ENCODE measurements at regions not wholly inside any gene's neighbourhood (a gene's known extent, or its start where the extent isn't known, plus 50 kb on each side); places are given as distances from the start of the nearest gene placed in this dataset.
"Not testable (repeated sequence)": the region's sequence is repeated elsewhere in the genome, so short reads cannot be mapped to it uniquely, and the experiment has no call there.

DNA sequence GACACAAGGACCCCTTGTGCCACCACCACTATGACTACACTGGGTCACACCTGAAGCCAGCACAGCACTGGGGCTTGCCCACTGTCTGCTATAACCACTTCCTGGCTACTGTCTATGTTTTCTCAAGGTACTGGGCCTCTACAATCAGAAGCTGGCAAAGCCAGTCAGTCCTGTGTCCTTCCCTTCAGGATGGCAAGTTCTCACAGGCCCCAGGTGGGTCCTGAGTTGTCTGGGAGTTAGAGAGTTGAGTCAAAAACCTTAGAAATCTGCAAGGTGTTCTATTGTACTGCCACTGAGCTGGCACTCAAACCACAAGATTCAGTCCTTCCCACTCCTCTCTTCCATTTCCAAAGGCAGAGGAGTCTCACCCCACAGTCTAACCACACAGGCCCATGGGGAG, 705.5 kb downstream of the IPMK start:
- Histone ChIP-seq H3K27me3 (ENCODE audit: insufficient read depth) (no peaks in the 10 kb centered on the region), H3K79me2 (replicated peaks; ENCODE audit: insufficient read depth) (no peaks in the 10 kb centered on the region), H3K9me2 (ENCODE audit: insufficient read depth) (peaks cover 9% of the 10 kb centered on the region; the same call in 1 of the 2 replicates), H3K4me3 (no peak overlapping the region), H4K20me1 (replicated peaks; ENCODE audit: insufficient read depth) (no peaks in the 10 kb centered on the region), H3K36me3 (ENCODE audit: insufficient read depth) (no peaks in the 10 kb centered on the region), H3F3A (replicated peaks; ENCODE audit: low read depth) (no peaks in the 10 kb centered on the region), H3K4me2 (no peak overlapping the region), H3K4me1 (ENCODE audit: insufficient read depth) (no peaks in the 10 kb centered on the region), H3K27ac (ENCODE audit: low read depth) (no peak overlapping the region), H2AFZ (no peak overlapping the region)
- H3K36me3 Mint-ChIP-seq (ENCODE audit: low read depth): no peaks in the 10 kb centered on the region
- H3K9me3 Mint-ChIP-seq: peaks cover 5% of the 10 kb centered on the region
- no peak overlapping the region for H3K27ac Mint-ChIP-seq
- H3K4me1 Mint-ChIP-seq: no peaks in the 10 kb centered on the region
- H3K27me3 Mint-ChIP-seq (ENCODE audit: insufficient read depth, low read depth, poor library complexity): peaks cover 2% of the 10 kb centered on the region
- DNase-seq (ENCODE audit: low spot score) (no peak), ATAC-seq (no peak)
- TF ChIP-seq CREB1 (CRISPR knock-in tag; IDR thresholded peaks at IDR 0.05; ENCODE audit: low read depth) (no peak), JUNB (IDR thresholded peaks at IDR 0.05; ENCODE audit: unreplicated experiment) (no peak), EZH2 (IDR thresholded peaks at IDR 0.05; ENCODE audit: low read depth, unreplicated experiment) (no peak), EZH2phosphoT487 (IDR thresholded peaks at IDR 0.05; ENCODE audit: unreplicated experiment) (no peak), STAT1 (IDR thresholded peaks at IDR 0.05; ENCODE audit: unreplicated experiment) (no peak), ZNF331 (CRISPR knock-in tag; IDR thresholded peaks at IDR 0.05; ENCODE audit: low read depth) (no peak), NANOG (IDR thresholded peaks at IDR 0.05; ENCODE audit: borderline replicate concordance) (no peak), ZNF114 (CRISPR knock-in tag; IDR thresholded peaks at IDR 0.05) (no peak)
- TF ChIP-seq, protein P1, sequence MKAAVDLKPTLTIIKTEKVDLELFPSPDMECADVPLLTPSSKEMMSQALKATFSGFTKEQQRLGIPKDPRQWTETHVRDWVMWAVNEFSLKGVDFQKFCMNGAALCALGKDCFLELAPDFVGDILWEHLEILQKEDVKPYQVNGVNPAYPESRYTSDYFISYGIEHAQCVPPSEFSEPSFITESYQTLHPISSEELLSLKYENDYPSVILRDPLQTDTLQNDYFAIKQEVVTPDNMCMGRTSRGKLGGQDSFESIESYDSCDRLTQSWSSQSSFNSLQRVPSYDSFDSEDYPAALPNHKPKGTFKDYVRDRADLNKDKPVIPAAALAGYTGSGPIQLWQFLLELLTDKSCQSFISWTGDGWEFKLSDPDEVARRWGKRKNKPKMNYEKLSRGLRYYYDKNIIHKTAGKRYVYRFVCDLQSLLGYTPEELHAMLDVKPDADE (IDR thresholded peaks at IDR 0.05): no peak
- no peak overlapping the region for H3K4me3 Mint-ChIP-seq

DNA sequence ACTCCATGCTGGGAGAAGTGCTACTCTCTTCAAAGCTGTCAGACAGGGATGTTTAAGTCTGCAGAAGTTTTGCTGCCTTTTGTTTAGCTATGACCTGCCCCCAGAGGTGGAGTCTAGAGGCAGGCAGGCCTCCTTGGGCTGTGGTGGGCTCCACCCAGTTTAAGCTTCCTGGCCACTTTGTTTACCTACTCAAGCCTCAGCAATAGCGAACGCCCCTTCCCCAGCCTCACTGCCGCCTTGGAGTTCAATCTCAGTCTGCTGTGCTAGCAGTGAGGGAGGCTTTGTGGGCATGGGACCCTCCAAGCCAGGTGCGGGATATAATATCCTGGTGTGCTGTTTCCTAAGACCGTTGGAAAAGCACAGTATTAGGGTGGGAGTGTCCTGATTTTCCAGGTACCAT, 715.9 kb downstream of the IPMK start:
- H3K27ac Mint-ChIP-seq; DNase-seq (ENCODE audit: low spot score); H3K79me2 ChIP-seq (replicated peaks; ENCODE audit: insufficient read depth); H4K20me1 ChIP-seq (replicated peaks; ENCODE audit: insufficient read depth); H3K27ac ChIP-seq (ENCODE audit: low read depth); H3K27me3 Mint-ChIP-seq (ENCODE audit: insufficient read depth, low read depth, poor library complexity); H3K27me3 ChIP-seq (ENCODE audit: insufficient read depth); H3K9me2 ChIP-seq (ENCODE audit: insufficient read depth); H3K4me1 Mint-ChIP-seq; H3K36me3 ChIP-seq (ENCODE audit: insufficient read depth); H2AFZ ChIP-seq; H3K4me3 Mint-ChIP-seq; ATAC-seq; H3F3A ChIP-seq (replicated peaks; ENCODE audit: low read depth); H3K4me1 ChIP-seq (ENCODE audit: insufficient read depth); H3K4me3 ChIP-seq; H3K4me2 ChIP-seq: not testable (repeated sequence)
- peaks cover 36% of the 10 kb centered on the region for H3K9me3 Mint-ChIP-seq
- H3K36me3 Mint-ChIP-seq (ENCODE audit: low read depth): peaks cover 12% of the 10 kb centered on the region; the same call in 2 of the 3 replicates

DNA sequence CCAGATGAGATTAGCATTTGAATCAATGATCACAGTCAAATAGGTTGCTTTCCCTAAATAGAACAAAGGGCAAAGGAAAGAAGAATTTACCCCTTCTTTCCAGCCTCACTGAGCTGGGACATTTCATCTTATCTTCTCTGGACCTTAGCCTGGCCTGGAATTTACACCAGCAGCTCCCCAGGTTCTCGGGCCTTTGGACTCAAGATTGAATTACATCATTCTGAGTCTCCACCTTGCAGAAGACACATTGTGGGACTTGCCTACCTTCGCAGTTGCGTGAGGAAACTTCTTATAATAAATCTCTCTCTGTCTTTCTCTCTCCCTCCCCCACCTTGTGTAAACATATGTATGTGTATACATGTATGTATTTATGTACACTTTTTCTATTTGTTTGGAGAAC, 732.4 kb downstream of the IPMK start:
- Histone ChIP-seq H3K9me2 (ENCODE audit: insufficient read depth) (no peaks in the 10 kb centered on the region), H2AFZ (peak overlapping the region; percentile 69; the same call in 1 of the 2 replicates), H3K79me2 (replicated peaks; ENCODE audit: insufficient read depth) (no peaks in the 10 kb centered on the region), H3K27ac (ENCODE audit: low read depth) (no peak overlapping the region), H3K27me3 (ENCODE audit: insufficient read depth) (no peaks in the 10 kb centered on the region), H3K36me3 (ENCODE audit: insufficient read depth) (no peaks in the 10 kb centered on the region), H3F3A (replicated peaks; ENCODE audit: low read depth) (no peaks in the 10 kb centered on the region), H3K4me1 (ENCODE audit: insufficient read depth) (no peaks in the 10 kb centered on the region), H3K4me2 (no peak overlapping the region), H3K4me3 (no peak overlapping the region), H4K20me1 (replicated peaks; ENCODE audit: insufficient read depth) (no peaks in the 10 kb centered on the region)
- no peak for ATAC-seq
- TF ChIP-seq, protein P2, sequence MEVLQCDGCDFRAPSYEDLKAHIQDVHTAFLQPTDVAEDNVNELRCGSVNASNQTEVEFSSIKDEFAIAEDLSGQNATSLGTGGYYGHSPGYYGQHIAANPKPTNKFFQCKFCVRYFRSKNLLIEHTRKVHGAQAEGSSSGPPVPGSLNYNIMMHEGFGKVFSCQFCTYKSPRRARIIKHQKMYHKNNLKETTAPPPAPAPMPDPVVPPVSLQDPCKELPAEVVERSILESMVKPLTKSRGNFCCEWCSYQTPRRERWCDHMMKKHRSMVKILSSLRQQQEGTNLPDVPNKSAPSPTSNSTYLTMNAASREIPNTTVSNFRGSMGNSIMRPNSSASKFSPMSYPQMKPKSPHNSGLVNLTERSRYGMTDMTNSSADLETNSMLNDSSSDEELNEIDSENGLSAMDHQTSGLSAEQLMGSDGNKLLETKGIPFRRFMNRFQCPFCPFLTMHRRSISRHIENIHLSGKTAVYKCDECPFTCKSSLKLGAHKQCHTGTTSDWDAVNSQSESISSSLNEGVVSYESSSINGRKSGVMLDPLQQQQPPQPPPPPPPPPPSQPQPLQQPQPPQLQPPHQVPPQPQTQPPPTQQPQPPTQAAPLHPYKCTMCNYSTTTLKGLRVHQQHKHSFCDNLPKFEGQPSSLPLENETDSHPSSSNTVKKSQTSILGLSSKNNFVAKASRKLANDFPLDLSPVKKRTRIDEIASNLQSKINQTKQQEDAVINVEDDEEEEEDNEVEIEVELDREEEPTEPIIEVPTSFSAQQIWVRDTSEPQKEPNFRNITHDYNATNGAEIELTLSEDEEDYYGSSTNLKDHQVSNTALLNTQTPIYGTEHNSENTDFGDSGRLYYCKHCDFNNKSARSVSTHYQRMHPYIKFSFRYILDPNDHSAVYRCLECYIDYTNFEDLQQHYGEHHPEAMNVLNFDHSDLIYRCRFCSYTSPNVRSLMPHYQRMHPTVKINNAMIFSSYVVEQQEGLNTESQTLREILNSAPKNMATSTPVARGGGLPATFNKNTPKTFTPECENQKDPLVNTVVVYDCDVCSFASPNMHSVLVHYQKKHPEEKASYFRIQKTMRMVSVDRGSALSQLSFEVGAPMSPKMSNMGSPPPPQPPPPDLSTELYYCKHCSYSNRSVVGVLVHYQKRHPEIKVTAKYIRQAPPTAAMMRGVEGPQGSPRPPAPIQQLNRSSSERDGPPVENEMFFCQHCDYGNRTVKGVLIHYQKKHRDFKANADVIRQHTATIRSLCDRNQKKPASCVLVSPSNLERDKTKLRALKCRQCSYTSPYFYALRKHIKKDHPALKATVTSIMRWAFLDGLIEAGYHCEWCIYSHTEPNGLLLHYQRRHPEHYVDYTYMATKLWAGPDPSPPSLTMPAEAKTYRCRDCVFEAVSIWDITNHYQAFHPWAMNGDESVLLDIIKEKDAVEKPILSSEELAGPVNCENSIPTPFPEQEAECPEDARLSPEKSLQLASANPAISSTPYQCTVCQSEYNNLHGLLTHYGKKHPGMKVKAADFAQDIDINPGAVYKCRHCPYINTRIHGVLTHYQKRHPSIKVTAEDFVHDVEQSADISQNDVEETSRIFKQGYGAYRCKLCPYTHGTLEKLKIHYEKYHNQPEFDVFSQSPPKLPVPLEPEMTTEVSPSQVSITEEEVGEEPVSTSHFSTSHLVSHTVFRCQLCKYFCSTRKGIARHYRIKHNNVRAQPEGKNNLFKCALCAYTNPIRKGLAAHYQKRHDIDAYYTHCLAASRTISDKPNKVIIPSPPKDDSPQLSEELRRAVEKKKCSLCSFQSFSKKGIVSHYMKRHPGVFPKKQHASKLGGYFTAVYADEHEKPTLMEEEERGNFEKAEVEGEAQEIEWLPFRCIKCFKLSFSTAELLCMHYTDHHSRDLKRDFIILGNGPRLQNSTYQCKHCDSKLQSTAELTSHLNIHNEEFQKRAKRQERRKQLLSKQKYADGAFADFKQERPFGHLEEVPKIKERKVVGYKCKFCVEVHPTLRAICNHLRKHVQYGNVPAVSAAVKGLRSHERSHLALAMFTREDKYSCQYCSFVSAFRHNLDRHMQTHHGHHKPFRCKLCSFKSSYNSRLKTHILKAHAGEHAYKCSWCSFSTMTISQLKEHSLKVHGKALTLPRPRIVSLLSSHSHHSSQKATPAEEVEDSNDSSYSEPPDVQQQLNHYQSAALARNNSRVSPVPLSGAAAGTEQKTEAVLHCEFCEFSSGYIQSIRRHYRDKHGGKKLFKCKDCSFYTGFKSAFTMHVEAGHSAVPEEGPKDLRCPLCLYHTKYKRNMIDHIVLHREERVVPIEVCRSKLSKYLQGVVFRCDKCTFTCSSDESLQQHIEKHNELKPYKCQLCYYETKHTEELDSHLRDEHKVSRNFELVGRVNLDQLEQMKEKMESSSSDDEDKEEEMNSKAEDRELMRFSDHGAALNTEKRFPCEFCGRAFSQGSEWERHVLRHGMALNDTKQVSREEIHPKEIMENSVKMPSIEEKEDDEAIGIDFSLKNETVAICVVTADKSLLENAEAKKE (CRISPR knock-in tag; IDR thresholded peaks at IDR 0.05): 0 out of 2 replicates have a peak, but pooled peaks have one; percentile 7
- TF ChIP-seq NANOG (IDR thresholded peaks at IDR 0.05; ENCODE audit: borderline replicate concordance): no peak
- peak; percentile 16 for DNase-seq (ENCODE audit: low spot score)
- no peaks in the 10 kb centered on the region for H3K27me3 Mint-ChIP-seq (ENCODE audit: insufficient read depth, low read depth, poor library complexity)
- H3K27ac Mint-ChIP-seq: no peak overlapping the region
- H3K4me3 Mint-ChIP-seq: no peak overlapping the region
- no peaks in the 10 kb centered on the region for H3K4me1 Mint-ChIP-seq
- H3K36me3 Mint-ChIP-seq (ENCODE audit: low read depth): no peaks in the 10 kb centered on the region
- no peaks in the 10 kb centered on the region; the same call in 2 of the 3 replicates for H3K9me3 Mint-ChIP-seq
